ENCODE measurements at regions not wholly inside any gene's neighbourhood (a gene's known extent, or its start where the extent isn't known, plus 50 kb on each side); places are given as distances from the start of the nearest gene placed in this dataset.

GRCh38 chr18:61277808-61278207 lies 55.4 kb upstream of the CDH20 start:
- DNase-seq = no peak

- DNase-seq = no peak
Observed at GRCh38 chr18:61281431-61281830, 51.8 kb upstream of the CDH20 start.

- DNase-seq = no peak
Observed at GRCh38 chr18:61282926-61283325, 50.3 kb upstream of the CDH20 start.
